Calu3 (cell line): ENCODE measurements at regions not wholly inside any gene's neighbourhood (a gene's known extent, or its start where the extent isn't known, plus 50 kb on each side); places are given as distances from the start of the nearest gene placed in this dataset.

Source experiments
- BruUV-seq: library from RNA; stranded (reverse); fragments of 400-500 nt; replicated peaks from 2 replicates; lab custom pipeline; 2021; lab: Mats Ljungman, UMichigan
- CTCF ChIA-PET: fragments of 300-600 bp; sonication (Branson Sonifier 250); formaldehyde crosslinking; loops from one replicate; lab custom pipeline; 2022; ENCODE audit warnings: antibody characterized with exemption; lab: Charles Lee
- DNase-seq: peaks from one replicate; pipeline ENCODE4 v3.0.0; 2022
- H3K27ac Mint-ChIP-seq: one replicate; pipeline ENCODE4 v1.8.0; 2022; ENCODE audit warnings: mixed read lengths; ENCODE audit not compliant: unreplicated experiment
- H3K27me3 Mint-ChIP-seq: one replicate; pipeline ENCODE4 v1.8.0; 2022; ENCODE audit warnings: mixed read lengths; ENCODE audit not compliant: unreplicated experiment
- H3K36me3 Mint-ChIP-seq: one replicate; pipeline ENCODE4 v1.8.0; 2022; ENCODE audit warnings: mild to moderate bottlenecking, moderate library complexity, mixed read lengths; ENCODE audit not compliant: insufficient read depth, unreplicated experiment
- H3K4me1 Mint-ChIP-seq: one replicate; pipeline ENCODE4 v1.8.0; 2022; ENCODE audit warnings: mild to moderate bottlenecking, low read depth, mixed read lengths; ENCODE audit not compliant: unreplicated experiment
- H3K4me3 Mint-ChIP-seq: one replicate; pipeline ENCODE4 v1.8.0; 2022; ENCODE audit warnings: mild to moderate bottlenecking, low read depth, moderate library complexity, mixed read lengths; ENCODE audit not compliant: unreplicated experiment
- H3K9me3 Mint-ChIP-seq: one replicate; pipeline ENCODE4 v1.8.0; 2022; ENCODE audit warnings: low read depth, mixed read lengths; ENCODE audit not compliant: unreplicated experiment
- CTCF ChIP-seq: fragments of 200-600 bp; IDR thresholded peaks from one replicate; pipeline ENCODE4 v1.8.0; 2022; ENCODE audit warnings: antibody characterized with exemption; ENCODE audit not compliant: unreplicated experiment
- intact Hi-C: fragments of 100-400 bp; cut with micrococcal nuclease; formaldehyde crosslinking; loops from one replicate; pipeline ENCODE4 v1.10.0; 2022; ENCODE audit not compliant: unreplicated experiment

GRCh38 chr16:22643886-22644285, 133.2 kb downstream of the NPIPB5 start:
- Mint-ChIP-seq H3K36me3 (no peaks in the 10 kb centered on the region), H3K9me3 (no peaks in the 10 kb centered on the region), H3K27ac (no peak overlapping the region), H3K4me1 (no peaks in the 10 kb centered on the region), H3K27me3 (no peaks in the 10 kb centered on the region), H3K4me3 (no peak overlapping the region)
- no peak for DNase-seq
- CTCF ChIA-PET = no interaction called here
- TF ChIP-seq CTCF = no peak
- intact Hi-C loops = no loop called here
- no TSS peak for BruUV-seq

GRCh38 chr16:22645868-22646267, 135.2 kb downstream of the NPIPB5 start:
- no peaks in the 10 kb centered on the region for H3K36me3 Mint-ChIP-seq
- H3K27me3 Mint-ChIP-seq = no peaks in the 10 kb centered on the region
- CTCF ChIA-PET = no interaction called here
- H3K9me3 Mint-ChIP-seq = no peaks in the 10 kb centered on the region
- intact Hi-C loops = no loop called here
- BruUV-seq = no TSS peak
- no peaks in the 10 kb centered on the region for H3K4me1 Mint-ChIP-seq
- H3K4me3 Mint-ChIP-seq = no peak overlapping the region
- DNase-seq = no peak
- TF ChIP-seq CTCF = no peak
- H3K27ac Mint-ChIP-seq = no peak overlapping the region

- BruUV-seq = no TSS peak
- no peaks in the 10 kb centered on the region for H3K9me3 Mint-ChIP-seq
- H3K27ac Mint-ChIP-seq = no peak overlapping the region
- H3K36me3 Mint-ChIP-seq = no peaks in the 10 kb centered on the region
- CTCF ChIA-PET = no interaction called here
- H3K4me1 Mint-ChIP-seq = no peaks in the 10 kb centered on the region
- no peak for TF ChIP-seq CTCF
- no peak overlapping the region for H3K4me3 Mint-ChIP-seq
- no peaks in the 10 kb centered on the region for H3K27me3 Mint-ChIP-seq
- intact Hi-C loops = no loop called here
- no peak for DNase-seq
Measured at GRCh38 chr16:22646948-22647556, 136.4 kb downstream of the NPIPB5 start.

- no peak for TF ChIP-seq CTCF
- intact Hi-C loops = no loop called here
- no TSS peak for BruUV-seq
Measured at GRCh38 chr16:22648141-22648540, 137.4 kb downstream of the NPIPB5 start.

More at GRCh38 chr16:22648141-22648540, 137.4 kb downstream of the NPIPB5 start:
- Mint-ChIP-seq H3K9me3 (no peaks in the 10 kb centered on the region), H3K36me3 (no peaks in the 10 kb centered on the region), H3K27me3 (no peaks in the 10 kb centered on the region), H3K4me1 (no peaks in the 10 kb centered on the region), H3K4me3 (no peak overlapping the region), H3K27ac (no peak overlapping the region)
- CTCF ChIA-PET = interaction anchor here (0.6 kb wide), 1 partner anchor 15 kb away, joined by 3 read pairs; no protein-coding TSS in a partner anchor
- no peak for DNase-seq
